SH-SY5Y (cell line): ENCODE measurements at regions not wholly inside any gene's neighbourhood (a gene's known extent, or its start where the extent isn't known, plus 50 kb on each side); places are given as distances from the start of the nearest gene placed in this dataset.

Experiments
- GATA2 ChIP-seq: IDR thresholded peaks from 2 replicates; pipeline ENCODE4 v1.6.1; 2011; ENCODE audit warnings: mild to moderate bottlenecking, low read depth, low read length
- GATA3 ChIP-seq: IDR thresholded peaks from 2 replicates; pipeline ENCODE4 v1.6.1; 2011; ENCODE audit warnings: low read depth, mild to moderate bottlenecking, low read length, moderate library complexity

- TF ChIP-seq GATA2 (no peak), GATA3 (no peak)
These were observed 396.2 kb upstream of the NAALADL2 start for GRCh38 chr3:174462916-174463315.
